Breast epithelium (tissue), 3 donors: ENCODE measurements at regions not wholly inside any gene's neighbourhood (a gene's known extent, or its start where the extent isn't known, plus 50 kb on each side); places are given as distances from the start of the nearest gene placed in this dataset.

Experiments
- POLR2A ChIP-seq: fragments of 450-650 bp; IDR thresholded peaks from one replicate; pipeline ENCODE4 v1.6.1; 2016; ENCODE audit warnings: antibody characterized with exemption, mild to moderate bottlenecking, moderate library complexity
- POLR2AphosphoS5 ChIP-seq, 3 donors: sonication (generic); formaldehyde crosslinking; IDR thresholded peaks; one replicate each; pipeline ENCODE4 v1.6.1; 2017; ENCODE audit warnings: antibody characterized with exemption in 3 of 3

- no peak for TF ChIP-seq POLR2A
- no peak for TF ChIP-seq POLR2AphosphoS5 (IDR thresholded peaks at IDR 0.05)
Measured at GRCh38 chr16:72467157-72467759, 295.3 kb upstream of the PMFBP1 start.
